ENCODE measurements at regions not wholly inside any gene's neighbourhood (a gene's known extent, or its start where the extent isn't known, plus 50 kb on each side); places are given as distances from the start of the nearest gene placed in this dataset.

DNA sequence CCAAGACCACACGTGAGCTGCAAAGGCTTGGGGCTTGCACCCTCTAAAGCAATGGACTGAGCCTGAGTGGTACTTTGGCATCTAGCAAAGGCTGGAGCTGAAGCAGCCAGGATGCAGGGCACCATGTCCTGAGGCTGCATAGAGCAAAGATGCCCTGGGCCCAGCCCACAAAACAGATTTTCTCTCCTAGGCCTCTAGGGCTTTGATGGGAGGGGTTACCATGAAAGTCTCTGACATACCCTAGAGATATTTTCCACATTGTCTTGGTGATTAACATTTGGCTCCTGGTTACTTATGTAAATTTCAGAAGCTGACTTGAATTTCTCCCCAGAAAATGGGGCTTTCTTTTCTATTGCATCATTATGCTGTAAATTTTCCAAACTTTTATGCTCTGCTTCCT is 438.3 kb downstream of the SLC16A7 start:
- TF ChIP-seq, protein P1, sequence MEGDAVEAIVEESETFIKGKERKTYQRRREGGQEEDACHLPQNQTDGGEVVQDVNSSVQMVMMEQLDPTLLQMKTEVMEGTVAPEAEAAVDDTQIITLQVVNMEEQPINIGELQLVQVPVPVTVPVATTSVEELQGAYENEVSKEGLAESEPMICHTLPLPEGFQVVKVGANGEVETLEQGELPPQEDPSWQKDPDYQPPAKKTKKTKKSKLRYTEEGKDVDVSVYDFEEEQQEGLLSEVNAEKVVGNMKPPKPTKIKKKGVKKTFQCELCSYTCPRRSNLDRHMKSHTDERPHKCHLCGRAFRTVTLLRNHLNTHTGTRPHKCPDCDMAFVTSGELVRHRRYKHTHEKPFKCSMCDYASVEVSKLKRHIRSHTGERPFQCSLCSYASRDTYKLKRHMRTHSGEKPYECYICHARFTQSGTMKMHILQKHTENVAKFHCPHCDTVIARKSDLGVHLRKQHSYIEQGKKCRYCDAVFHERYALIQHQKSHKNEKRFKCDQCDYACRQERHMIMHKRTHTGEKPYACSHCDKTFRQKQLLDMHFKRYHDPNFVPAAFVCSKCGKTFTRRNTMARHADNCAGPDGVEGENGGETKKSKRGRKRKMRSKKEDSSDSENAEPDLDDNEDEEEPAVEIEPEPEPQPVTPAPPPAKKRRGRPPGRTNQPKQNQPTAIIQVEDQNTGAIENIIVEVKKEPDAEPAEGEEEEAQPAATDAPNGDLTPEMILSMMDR (conservative IDR thresholded peaks at IDR 0.05; ENCODE audit: low read length) = no peak
- no peak for TF ChIP-seq EZH2phosphoT487 (IDR thresholded peaks at IDR 0.05; ENCODE audit: borderline replicate concordance, low read depth, low read length)

All from OCI-LY7 (cell line).